ENCODE measurements at regions not wholly inside any gene's neighbourhood (a gene's known extent, or its start where the extent isn't known, plus 50 kb on each side); places are given as distances from the start of the nearest gene placed in this dataset.

- TF ChIP-seq CTCF (IDR thresholded peaks at IDR 0.05; ENCODE audit: low read depth, low read length), result no peak
- H3K4me3 ChIP-seq (ENCODE audit: low read depth, low read length), result no peak overlapping the region
- in situ Hi-C loops (cut with HindIII; ENCODE audit: low sequenced_read_pairs), result no loop called here
- no peak for DNase-seq (ENCODE audit: low read depth, low spot score)
These were observed 320.9 kb upstream of the CCDC179 start for GRCh38 chr11:23181022-23181807.

GRCh38 chr11:23192256-23192655 is 332.0 kb upstream of the CCDC179 start:
- no peak overlapping the region for H3K4me3 ChIP-seq (ENCODE audit: low read depth, low read length)
- in situ Hi-C loops (cut with HindIII; ENCODE audit: low sequenced_read_pairs), result no loop called here
- peak; percentile 28 for DNase-seq (ENCODE audit: low read depth, low spot score)
- no peak for TF ChIP-seq CTCF (IDR thresholded peaks at IDR 0.05; ENCODE audit: low read depth, low read length)

- no peak for TF ChIP-seq CTCF (IDR thresholded peaks at IDR 0.05; ENCODE audit: low read depth, low read length)
- no peak for DNase-seq (ENCODE audit: low read depth, low spot score)
- H3K4me3 ChIP-seq (ENCODE audit: low read depth, low read length), result no peak overlapping the region
- in situ Hi-C loops (cut with HindIII; ENCODE audit: low sequenced_read_pairs), result no loop called here
These were observed 341.8 kb upstream of the CCDC179 start for GRCh38 chr11:23201936-23202522.

GRCh38 chr11:23202611-23203010 is 342.3 kb upstream of the CCDC179 start:
- TF ChIP-seq CTCF (IDR thresholded peaks at IDR 0.05; ENCODE audit: low read depth, low read length), result no peak
- no peak for DNase-seq (ENCODE audit: low read depth, low spot score)
- H3K4me3 ChIP-seq (ENCODE audit: low read depth, low read length), result no peak overlapping the region
- in situ Hi-C loops (cut with HindIII; ENCODE audit: low sequenced_read_pairs), result no loop called here

- H3K4me3 ChIP-seq (ENCODE audit: low read depth, low read length), result no peak overlapping the region
- peak; percentile 35 for DNase-seq (ENCODE audit: low read depth, low spot score)
- in situ Hi-C loops (cut with HindIII; ENCODE audit: low sequenced_read_pairs), result no loop called here
- no peak for TF ChIP-seq CTCF (IDR thresholded peaks at IDR 0.05; ENCODE audit: low read depth, low read length)
These were observed 345.0 kb upstream of the CCDC179 start for GRCh38 chr11:23205156-23205871.

GRCh38 chr11:23206741-23207336 is 346.6 kb upstream of the CCDC179 start:
- in situ Hi-C loops (cut with HindIII; ENCODE audit: low sequenced_read_pairs), result no loop called here
- TF ChIP-seq CTCF (IDR thresholded peaks at IDR 0.05; ENCODE audit: low read depth, low read length), result no peak
- DNase-seq (ENCODE audit: low read depth, low spot score), result peak; percentile 31
- H3K4me3 ChIP-seq (ENCODE audit: low read depth, low read length), result no peak overlapping the region
